H9 (cell line): ENCODE measurements at regions not wholly inside any gene's neighbourhood (a gene's known extent, or its start where the extent isn't known, plus 50 kb on each side); places are given as distances from the start of the nearest gene placed in this dataset.

ENCODE experiments used
- DNase-seq: peaks from one replicate; pipeline ENCODE4 v3.0.0-alpha.2; 2017
- H2AFZ ChIP-seq: one replicate; pipeline ENCODE4 v1.6.1; 2013; ENCODE audit warnings: mild to moderate bottlenecking, low read length, control low read depth, moderate library complexity
- H2AK5ac ChIP-seq: 2 replicates; pipeline ENCODE4 v1.6.1; 2013; ENCODE audit warnings: low read length, control low read depth, mixed read lengths; ENCODE audit not compliant: insufficient read length
- H2BK120ac ChIP-seq: one replicate; pipeline ENCODE4 v1.6.1; 2013; ENCODE audit warnings: low read depth, mild to moderate bottlenecking, low read length, control low read depth, inconsistent platforms; ENCODE audit not compliant: poor library complexity, severe bottlenecking
- H2BK12ac ChIP-seq: 2 replicates; pipeline ENCODE4 v1.6.1; 2013; ENCODE audit warnings: low read length, control low read depth, mixed read lengths, low read depth; ENCODE audit not compliant: insufficient read length
- H2BK15ac ChIP-seq: 2 replicates; pipeline ENCODE4 v1.6.1; 2013; ENCODE audit warnings: low read depth, low read length, control low read depth
- H2BK20ac ChIP-seq: one replicate; pipeline ENCODE4 v1.6.1; 2013; ENCODE audit warnings: low read depth, mild to moderate bottlenecking, low read length, control low read depth, inconsistent platforms; ENCODE audit not compliant: poor library complexity, severe bottlenecking
- H2BK5ac ChIP-seq: 2 replicates; pipeline ENCODE4 v1.6.1; 2013; ENCODE audit warnings: low read length, control low read depth, mixed read lengths; ENCODE audit not compliant: insufficient read length
- H3K14ac ChIP-seq: 2 replicates; pipeline ENCODE4 v1.6.1; 2013; ENCODE audit warnings: low read length, control low read depth; ENCODE audit not compliant: insufficient read depth
- H3K18ac ChIP-seq: 2 replicates; pipeline ENCODE4 v1.6.1; 2013; ENCODE audit warnings: low read depth, mild to moderate bottlenecking, mixed read lengths, low read length, control low read depth; ENCODE audit not compliant: insufficient read length
- H3K23ac ChIP-seq: 2 replicates; pipeline ENCODE4 v1.6.1; 2013; ENCODE audit warnings: low read length, control low read depth, mixed read lengths, low read depth; ENCODE audit not compliant: insufficient read length
- H3K23me2 ChIP-seq: 2 replicates; pipeline ENCODE4 v1.6.1; 2013; ENCODE audit warnings: low read depth, mild to moderate bottlenecking, mixed read lengths, low read length, control low read depth; ENCODE audit not compliant: insufficient read length, poor library complexity, severe bottlenecking
- H3K27ac ChIP-seq: 2 replicates; pipeline ENCODE4 v1.5.1; 2013; ENCODE audit warnings: low read length, control low read depth, mixed read lengths, low read depth; ENCODE audit not compliant: insufficient read length
- H3K27me3 ChIP-seq: 2 replicates; pipeline ENCODE4 v1.6.1; 2013; ENCODE audit warnings: low read length, control low read depth, inconsistent platforms; ENCODE audit not compliant: insufficient read depth
- H3K4ac ChIP-seq: 2 replicates; pipeline ENCODE4 v1.6.1; 2013; ENCODE audit warnings: low read depth, mild to moderate bottlenecking, control low read depth, inconsistent platforms, low read length, moderate library complexity
- H3K4me1 ChIP-seq: 2 replicates; pipeline ENCODE4 v1.6.1; 2013; ENCODE audit warnings: low read length, control low read depth, inconsistent platforms; ENCODE audit not compliant: insufficient read depth
- H3K4me2 ChIP-seq: 2 replicates; pipeline ENCODE4 v1.6.1; 2013; ENCODE audit warnings: low read length, control low read depth, mixed read lengths; ENCODE audit not compliant: insufficient read length, insufficient read depth
- H3K56ac ChIP-seq: 2 replicates; pipeline ENCODE4 v1.6.1; 2013; ENCODE audit warnings: low read depth, mild to moderate bottlenecking, mixed read lengths, low read length, control low read depth; ENCODE audit not compliant: insufficient read length
- H3K79me1 ChIP-seq: 2 replicates; pipeline ENCODE4 v1.6.1; 2013; ENCODE audit warnings: low read depth, mild to moderate bottlenecking, moderate library complexity, low read length, control low read depth, inconsistent platforms; ENCODE audit not compliant: insufficient read depth, poor library complexity, severe bottlenecking
- H3K79me2 ChIP-seq: 2 replicates; pipeline ENCODE4 v1.6.1; 2013; ENCODE audit warnings: low read length, control low read depth, inconsistent platforms; ENCODE audit not compliant: insufficient read depth
- H3K9ac ChIP-seq: 2 replicates; pipeline ENCODE4 v1.6.1; 2013; ENCODE audit warnings: low read length, control low read depth, mixed read lengths; ENCODE audit not compliant: insufficient read length; ENCODE audit errors: extremely low read depth
- H3K9me3 ChIP-seq: one replicate; pipeline ENCODE4 v1.6.1; 2013; ENCODE audit warnings: low read depth, low read length, inconsistent platforms; ENCODE audit not compliant: control insufficient read depth
- H3T11ph ChIP-seq: one replicate; pipeline ENCODE4 v1.6.1; 2013; ENCODE audit warnings: mild to moderate bottlenecking, low read length, control low read depth, inconsistent platforms
- H4K20me1 ChIP-seq: one replicate; pipeline ENCODE4 v1.6.1; 2013; ENCODE audit not compliant: control insufficient read depth, insufficient read length, insufficient read depth
- H4K5ac ChIP-seq: 2 replicates; pipeline ENCODE4 v1.6.1; 2013; ENCODE audit warnings: low read depth, mild to moderate bottlenecking, mixed read lengths, low read length, control low read depth; ENCODE audit not compliant: insufficient read length
- H4K8ac ChIP-seq: replicated peaks from 2 replicates; pipeline ENCODE4 v1.6.1; 2013; ENCODE audit warnings: low read length, control low read depth, mixed read lengths, low read depth; ENCODE audit not compliant: insufficient read length
- H4K91ac ChIP-seq: 2 replicates; pipeline ENCODE4 v1.6.1; 2013; ENCODE audit warnings: low read depth, mild to moderate bottlenecking, moderate library complexity, mixed read lengths, low read length, control low read depth; ENCODE audit not compliant: insufficient read length
- H3K27ac Mint-ChIP-seq, 3 experiments: 2 replicates in 2 of 3; 3 replicates in 1 of 3; pipeline ENCODE4 v1.8.0; 2020 to 2021; ENCODE audit warnings: mixed read lengths in 3 of 3, mild to moderate bottlenecking in 1 of 3, moderate library complexity in 1 of 3
- H3K27me3 Mint-ChIP-seq: 2 replicates; pipeline ENCODE4 v1.8.0; 2021; ENCODE audit warnings: low read depth, mild to moderate bottlenecking, moderate library complexity, mixed read lengths
- H3K36me3 Mint-ChIP-seq, 3 experiments: 2 replicates in 2 of 3; 3 replicates in 1 of 3; pipeline ENCODE4 v1.8.0; 2020 to 2021; ENCODE audit warnings: low read depth in 3 of 3, mixed read lengths in 3 of 3; ENCODE audit not compliant: insufficient read depth in 1 of 3
- H3K4me1 Mint-ChIP-seq, 2 experiments: 2 replicates each; pipeline ENCODE4 v1.8.0; 2020; ENCODE audit warnings: mixed read lengths in 2 of 2
- H3K4me3 Mint-ChIP-seq, 2 experiments: 2 replicates in 1 of 2; 3 replicates in 1 of 2; pipeline ENCODE4 v1.8.0; 2020 to 2021; ENCODE audit warnings: mild to moderate bottlenecking in 2 of 2, mixed read lengths in 2 of 2, moderate library complexity in 1 of 2
- H3K9me3 Mint-ChIP-seq, 2 experiments: 2 replicates in 1 of 2; 3 replicates in 1 of 2; pipeline ENCODE4 v1.8.0; 2020; ENCODE audit warnings: mild to moderate bottlenecking in 2 of 2, mixed read lengths in 2 of 2, moderate library complexity in 1 of 2
- CTCF ChIP-seq: fragments of 200-600 bp; sonication (generic); conservative IDR thresholded peaks from 3 replicates; pipeline ENCODE4 v1.8.0; 2021; ENCODE audit warnings: antibody characterized with exemption, mild to moderate bottlenecking
- WGBS: extraction: QIAGEN DNeasy Blood & Tissue Kit; methylation state at CpG from one replicate; pipeline ENCODE4 v1.1.7; 2013; ENCODE audit warnings: missing lambda C conversion rate, low lambda C conversion rate, mixed read lengths; ENCODE audit not compliant: insufficient read length; ENCODE audit errors: extremely low coverage; 5-methylcytosine and 5-hydroxymethylcytosine counted together

DNA sequence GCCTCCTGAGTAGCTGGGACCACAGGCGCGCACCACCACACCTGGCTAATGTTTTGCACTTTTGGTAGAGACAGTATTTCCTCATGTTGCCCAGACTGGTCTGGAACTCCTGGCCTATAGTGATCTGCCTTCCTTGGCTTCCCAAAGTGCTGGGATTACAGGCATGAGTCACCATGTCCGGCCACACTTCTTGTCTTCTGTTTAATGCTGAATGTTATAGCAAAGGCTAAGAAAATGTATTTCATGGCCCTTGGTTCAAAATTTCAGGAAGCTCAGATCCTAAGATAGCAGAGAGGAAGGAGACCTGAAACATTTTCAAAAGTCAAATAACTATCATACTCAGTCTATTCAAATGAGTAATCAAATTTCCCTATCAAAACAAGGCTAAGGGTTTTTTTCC lies 229.6 kb downstream of the BAMBI start:
- no peaks in the 10 kb centered on the region for H3K79me1 ChIP-seq
- no peak overlapping the region for H3K18ac ChIP-seq
- no peak overlapping the region for H3K27ac ChIP-seq
- H4K8ac ChIP-seq: no peak overlapping the region
- Mint-ChIP-seq H3K4me1 (no peaks in the 10 kb centered on the region; a peak in 1 of 4 replicates), H3K9me3 (no peaks in the 10 kb centered on the region), H3K4me3 (no peak overlapping the region), H3K36me3 (no peaks in the 10 kb centered on the region), H3K27ac (no peak overlapping the region), H3K27me3 (peaks cover 1% of the 10 kb centered on the region)
- no peak overlapping the region for H2BK20ac ChIP-seq
- no peaks in the 10 kb centered on the region for H3K23me2 ChIP-seq
- no peak overlapping the region for H2AFZ ChIP-seq
- H3K9me3 ChIP-seq: no peaks in the 10 kb centered on the region
- no peak overlapping the region for H4K91ac ChIP-seq
- no peak overlapping the region for H3K9ac ChIP-seq
- H2BK12ac ChIP-seq: no peak overlapping the region
- no peak overlapping the region for H3K56ac ChIP-seq
- H4K5ac ChIP-seq: no peak overlapping the region
- no peak overlapping the region for H2BK120ac ChIP-seq
- H3K4me2 ChIP-seq: no peak overlapping the region
- no peak overlapping the region for H2AK5ac ChIP-seq
- TF ChIP-seq CTCF: no peak
- WGBS: no CpG with 5 or more reads among the region's 3 CpGs
- no peak for DNase-seq
- no peaks in the 10 kb centered on the region for H3K79me2 ChIP-seq
- no peak overlapping the region for H3K23ac ChIP-seq
- H3K4ac ChIP-seq: no peak overlapping the region
- no peak overlapping the region for H2BK5ac ChIP-seq
- no peak overlapping the region for H3T11ph ChIP-seq
- H3K27me3 ChIP-seq: no peaks in the 10 kb centered on the region
- H2BK15ac ChIP-seq: no peak overlapping the region
- H3K4me1 ChIP-seq: no peaks in the 10 kb centered on the region
- no peak overlapping the region for H3K14ac ChIP-seq
- no peaks in the 10 kb centered on the region for H4K20me1 ChIP-seq
